Liver (tissue), 3 donors: ENCODE measurements at regions not wholly inside any gene's neighbourhood (a gene's known extent, or its start where the extent isn't known, plus 50 kb on each side); places are given as distances from the start of the nearest gene placed in this dataset.

Experiments used
- CTCF ChIP-seq: fragments of 150-350 bp; IDR thresholded peaks from 2 replicates; pipeline ENCODE4 v1.5.1; 2017; ENCODE audit warnings: improper control_type of control experiment, low read depth, low read length; ENCODE audit not compliant: missing input control
- EGR1 ChIP-seq, 2 donors: IDR thresholded peaks; 2 replicates each; pipeline ENCODE4 v1.6.1; 2016 to 2018; ENCODE audit warnings: antibody characterized with exemption in 2 of 2, low read depth in 2 of 2
- RAD21 ChIP-seq, 2 donors: IDR thresholded peaks; 2 replicates each; pipeline ENCODE4 v1.6.1; 2016; ENCODE audit warnings: antibody characterized with exemption in 2 of 2, mild to moderate bottlenecking in 2 of 2
- SP1 ChIP-seq: IDR thresholded peaks from 2 replicates; pipeline ENCODE4 v1.6.1; 2018; ENCODE audit warnings: antibody characterized with exemption, mild to moderate bottlenecking
- YY1 ChIP-seq: IDR thresholded peaks from 2 replicates; pipeline ENCODE4 v1.6.1; 2016; ENCODE audit warnings: antibody characterized with exemption, mild to moderate bottlenecking
- ZBTB33 ChIP-seq: IDR thresholded peaks from 2 replicates; pipeline ENCODE4 v1.6.1; 2016; ENCODE audit warnings: antibody characterized with exemption
- donor health status: healthy.
- donor health status: healthy.

GRCh38 chr1:219520241-219520640 lies 92.7 kb downstream of the ZC3H11B start:
- TF ChIP-seq CTCF = no peak
- TF ChIP-seq SP1 = no peak
- TF ChIP-seq EGR1 (IDR thresholded peaks at IDR 0.05; ENCODE audit: low read depth in 2 of 2) = no peak
- no peak for TF ChIP-seq YY1
- no peak for TF ChIP-seq RAD21 (IDR thresholded peaks at IDR 0.05)
- TF ChIP-seq ZBTB33 = no peak
